ENCODE measurements at regions not wholly inside any gene's neighbourhood (a gene's known extent, or its start where the extent isn't known, plus 50 kb on each side); places are given as distances from the start of the nearest gene placed in this dataset.

- TF ChIP-seq POLR2AphosphoS5 (IDR thresholded peaks at IDR 0.05; ENCODE audit: low read depth, low read length): no peak
- no peak for TF ChIP-seq FOXP2 (optimal IDR thresholded peaks at IDR 0.05; ENCODE audit: borderline replicate concordance, extremely low read depth, extremely low read length, insufficient read depth)
- TF ChIP-seq TAF1 (IDR thresholded peaks at IDR 0.05; ENCODE audit: borderline replicate concordance, insufficient read depth, low read length): no peak
- TF ChIP-seq, protein P1, sequence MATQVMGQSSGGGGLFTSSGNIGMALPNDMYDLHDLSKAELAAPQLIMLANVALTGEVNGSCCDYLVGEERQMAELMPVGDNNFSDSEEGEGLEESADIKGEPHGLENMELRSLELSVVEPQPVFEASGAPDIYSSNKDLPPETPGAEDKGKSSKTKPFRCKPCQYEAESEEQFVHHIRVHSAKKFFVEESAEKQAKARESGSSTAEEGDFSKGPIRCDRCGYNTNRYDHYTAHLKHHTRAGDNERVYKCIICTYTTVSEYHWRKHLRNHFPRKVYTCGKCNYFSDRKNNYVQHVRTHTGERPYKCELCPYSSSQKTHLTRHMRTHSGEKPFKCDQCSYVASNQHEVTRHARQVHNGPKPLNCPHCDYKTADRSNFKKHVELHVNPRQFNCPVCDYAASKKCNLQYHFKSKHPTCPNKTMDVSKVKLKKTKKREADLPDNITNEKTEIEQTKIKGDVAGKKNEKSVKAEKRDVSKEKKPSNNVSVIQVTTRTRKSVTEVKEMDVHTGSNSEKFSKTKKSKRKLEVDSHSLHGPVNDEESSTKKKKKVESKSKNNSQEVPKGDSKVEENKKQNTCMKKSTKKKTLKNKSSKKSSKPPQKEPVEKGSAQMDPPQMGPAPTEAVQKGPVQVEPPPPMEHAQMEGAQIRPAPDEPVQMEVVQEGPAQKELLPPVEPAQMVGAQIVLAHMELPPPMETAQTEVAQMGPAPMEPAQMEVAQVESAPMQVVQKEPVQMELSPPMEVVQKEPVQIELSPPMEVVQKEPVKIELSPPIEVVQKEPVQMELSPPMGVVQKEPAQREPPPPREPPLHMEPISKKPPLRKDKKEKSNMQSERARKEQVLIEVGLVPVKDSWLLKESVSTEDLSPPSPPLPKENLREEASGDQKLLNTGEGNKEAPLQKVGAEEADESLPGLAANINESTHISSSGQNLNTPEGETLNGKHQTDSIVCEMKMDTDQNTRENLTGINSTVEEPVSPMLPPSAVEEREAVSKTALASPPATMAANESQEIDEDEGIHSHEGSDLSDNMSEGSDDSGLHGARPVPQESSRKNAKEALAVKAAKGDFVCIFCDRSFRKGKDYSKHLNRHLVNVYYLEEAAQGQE (IDR thresholded peaks at IDR 0.05; ENCODE audit: insufficient read depth in 1 of 2, low read depth in 2 of 2, low read length in 2 of 2): no peak
- TF ChIP-seq SIN3A (IDR thresholded peaks at IDR 0.05; ENCODE audit: borderline replicate concordance, insufficient read depth, low read length): no peak
Observed at GRCh38 chr12:75877763-75878621, 153.6 kb downstream of the PHLDA1 start.

GRCh38 chr12:75876832-75877762 is 154.5 kb downstream of the PHLDA1 start:
- TF ChIP-seq, protein P1 (IDR thresholded peaks at IDR 0.05; ENCODE audit: insufficient read depth in 1 of 2, low read depth in 2 of 2, low read length in 2 of 2): no peak
- no peak for TF ChIP-seq POLR2AphosphoS5 (IDR thresholded peaks at IDR 0.05; ENCODE audit: low read depth, low read length)
- TF ChIP-seq FOXP2 (optimal IDR thresholded peaks at IDR 0.05; ENCODE audit: borderline replicate concordance, extremely low read depth, extremely low read length, insufficient read depth): no peak
- no peak for TF ChIP-seq TAF1 (IDR thresholded peaks at IDR 0.05; ENCODE audit: borderline replicate concordance, insufficient read depth, low read length)
- TF ChIP-seq SIN3A (IDR thresholded peaks at IDR 0.05; ENCODE audit: borderline replicate concordance, insufficient read depth, low read length): no peak

DNA sequence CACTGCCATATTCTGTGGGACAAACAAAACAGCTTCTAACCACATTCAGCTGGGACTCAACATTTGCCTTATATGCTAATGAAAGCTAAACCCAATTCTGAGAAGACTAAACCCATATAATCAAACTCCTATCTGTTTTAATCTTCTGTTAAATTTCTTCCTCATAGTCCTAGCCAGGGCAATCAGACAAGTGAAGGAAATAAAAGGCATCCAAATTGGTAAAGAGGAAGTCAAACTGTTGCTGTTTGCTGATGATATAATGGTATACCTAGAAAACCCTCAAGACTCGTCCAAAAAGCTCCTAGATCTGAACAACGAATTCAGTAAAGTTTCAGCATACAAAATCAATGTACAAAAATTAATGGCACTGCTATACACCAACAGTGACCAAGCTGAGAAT is 157.1 kb downstream of the PHLDA1 start:
- TF ChIP-seq, protein P1 (IDR thresholded peaks at IDR 0.05; ENCODE audit: insufficient read depth in 1 of 2, low read depth in 2 of 2, low read length in 2 of 2): no peak
- TF ChIP-seq FOXP2 (optimal IDR thresholded peaks at IDR 0.05; ENCODE audit: borderline replicate concordance, extremely low read depth, extremely low read length, insufficient read depth) (no peak), SIN3A (IDR thresholded peaks at IDR 0.05; ENCODE audit: borderline replicate concordance, insufficient read depth, low read length) (no peak), TAF1 (IDR thresholded peaks at IDR 0.05; ENCODE audit: borderline replicate concordance, insufficient read depth, low read length) (no peak), POLR2AphosphoS5 (IDR thresholded peaks at IDR 0.05; ENCODE audit: low read depth, low read length) (no peak)

GRCh38 chr12:75872762-75873161 is 158.8 kb downstream of the PHLDA1 start:
- TF ChIP-seq FOXP2 (optimal IDR thresholded peaks at IDR 0.05; ENCODE audit: borderline replicate concordance, extremely low read depth, extremely low read length, insufficient read depth): no peak
- no peak for TF ChIP-seq SIN3A (IDR thresholded peaks at IDR 0.05; ENCODE audit: borderline replicate concordance, insufficient read depth, low read length)
- TF ChIP-seq, protein P1 (IDR thresholded peaks at IDR 0.05; ENCODE audit: insufficient read depth in 1 of 2, low read depth in 2 of 2, low read length in 2 of 2): no peak
- no peak for TF ChIP-seq POLR2AphosphoS5 (IDR thresholded peaks at IDR 0.05; ENCODE audit: low read depth, low read length)
- TF ChIP-seq TAF1 (IDR thresholded peaks at IDR 0.05; ENCODE audit: borderline replicate concordance, insufficient read depth, low read length): no peak

Measured in PFSK-1 (cell line).